Ectodermal cell (in vitro differentiated cells): ENCODE measurements at regions not wholly inside any gene's neighbourhood (a gene's known extent, or its start where the extent isn't known, plus 50 kb on each side); places are given as distances from the start of the nearest gene placed in this dataset.
"Not testable (repeated sequence)": the region's sequence is repeated elsewhere in the genome, so short reads cannot be mapped to it uniquely, and the experiment has no call there.

Experiments used
- H3K27ac ChIP-seq: 2 replicates; pipeline ENCODE4 v1.7.0; 2013; ENCODE audit warnings: mild to moderate bottlenecking, low read depth, low read length; ENCODE audit not compliant: insufficient read depth, poor library complexity, severe bottlenecking
- H3K27me3 ChIP-seq: 2 replicates; pipeline ENCODE4 v1.7.0; 2013; ENCODE audit warnings: mild to moderate bottlenecking, low read length; ENCODE audit not compliant: insufficient read depth, control insufficient read depth, poor library complexity, severe bottlenecking
- H3K36me3 ChIP-seq: one replicate; pipeline ENCODE4 v1.7.0; 2013; ENCODE audit warnings: low read length; ENCODE audit not compliant: control insufficient read depth, insufficient read depth
- H3K4me1 ChIP-seq: one replicate; pipeline ENCODE4 v1.7.0; 2013; ENCODE audit warnings: low read length; ENCODE audit not compliant: control insufficient read depth, insufficient read depth
- H3K4me3 ChIP-seq: 2 replicates; pipeline ENCODE4 v1.7.0; 2013; ENCODE audit warnings: low read depth, low read length, control low read depth; ENCODE audit not compliant: insufficient read depth
- H3K9me3 ChIP-seq: 2 replicates; pipeline ENCODE4 v1.7.0; 2013; ENCODE audit warnings: mild to moderate bottlenecking, low read length, moderate library complexity; ENCODE audit not compliant: control insufficient read depth
- WGBS, 2 experiments: methylation state at CpG; one replicate each; pipeline ENCODE4 v1.1.7; 2013; ENCODE audit warnings: missing lambda C conversion rate in 2 of 2; 5-methylcytosine and 5-hydroxymethylcytosine counted together

- WGBS, 2 experiments, result 92% methylated on average over 2 of the region's 2 CpGs
- no peaks in the 10 kb centered on the region for H3K9me3 ChIP-seq
These were observed 212.9 kb downstream of the SPATA31A6 start for GRCh38 chr9:42396318-42396717.

DNA sequence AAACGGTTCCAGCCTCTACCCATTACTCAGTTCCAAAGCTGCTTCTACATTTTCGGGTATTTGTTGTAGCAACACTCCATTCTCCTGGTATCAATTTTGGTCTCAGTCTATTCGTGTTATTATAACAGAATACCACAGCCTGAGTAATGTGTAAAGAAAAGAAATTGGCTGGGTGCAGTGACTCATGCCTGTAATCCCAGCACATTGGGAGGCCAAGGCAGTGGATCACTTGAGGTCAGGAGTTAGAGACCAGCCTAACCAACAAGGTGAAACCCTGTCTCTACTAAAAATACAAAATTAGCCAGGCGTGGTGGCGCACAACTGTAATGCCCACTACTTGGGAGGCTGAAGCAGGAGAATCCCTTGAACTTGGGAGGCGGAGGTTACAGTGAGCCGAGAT lies 213.9 kb downstream of the SPATA31A6 start:
- WGBS, 2 experiments, result 90 to 95% methylated on average over 5 to 6 of the region's 7 CpGs
- not testable (repeated sequence) for H3K36me3 ChIP-seq, H3K4me1 ChIP-seq, H3K9me3 ChIP-seq, H3K4me3 ChIP-seq, H3K27ac ChIP-seq, H3K27me3 ChIP-seq

More at GRCh38 chr9:42396318-42396717, 212.9 kb downstream of the SPATA31A6 start:
- no peaks in the 10 kb centered on the region for H3K27me3 ChIP-seq
- H3K27ac ChIP-seq, result no peak overlapping the region
- H3K4me3 ChIP-seq, result no peak overlapping the region
- no peaks in the 10 kb centered on the region for H3K36me3 ChIP-seq
- H3K4me1 ChIP-seq, result no peaks in the 10 kb centered on the region

DNA sequence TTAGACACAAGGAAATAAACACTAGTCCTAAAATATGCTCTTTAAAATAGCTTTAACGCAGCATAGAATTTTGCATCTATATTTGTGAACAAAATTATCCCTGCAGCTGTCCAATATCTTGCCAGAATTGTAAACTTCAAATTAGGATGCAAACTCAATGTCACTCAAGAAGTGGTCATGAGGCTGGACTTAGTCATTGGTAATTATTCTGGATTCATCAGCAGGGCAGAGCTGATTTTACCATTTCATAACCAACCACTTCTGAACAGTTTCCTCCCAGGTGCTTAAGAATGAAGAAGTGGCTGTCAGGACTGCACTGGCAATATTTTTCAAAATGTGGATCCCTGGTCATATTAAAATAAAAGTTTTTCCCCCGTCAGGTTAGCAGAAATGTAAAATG lies 219.5 kb downstream of the SPATA31A6 start:
- WGBS, 2 experiments, result 94 to 98% methylated on average over 2 of the region's 2 CpGs
- H3K9me3 ChIP-seq, H3K36me3 ChIP-seq: not testable (repeated sequence)

DNA sequence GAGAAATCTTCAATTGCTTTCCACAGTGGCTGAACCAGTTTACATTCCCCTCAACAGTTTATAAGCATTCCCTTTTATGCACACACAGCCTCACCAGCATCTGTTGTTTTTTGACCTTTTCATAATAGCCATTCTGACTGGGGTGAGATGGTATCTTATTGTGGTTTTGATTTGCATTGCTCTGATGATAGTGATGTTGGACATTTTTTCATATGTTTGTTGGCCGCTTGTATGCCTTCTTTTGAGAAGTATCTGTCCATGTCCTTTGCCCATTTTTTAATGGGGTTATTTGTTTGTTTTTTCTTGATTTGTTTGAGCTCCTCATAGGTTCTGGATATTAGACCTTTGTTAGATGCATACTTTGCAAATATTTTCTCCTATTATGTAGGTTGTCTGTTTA lies 226.1 kb downstream of the SPATA31A6 start:
- not testable (repeated sequence) for H3K9me3 ChIP-seq, H3K4me1 ChIP-seq, H3K4me3 ChIP-seq, H3K27me3 ChIP-seq, H3K36me3 ChIP-seq, H3K27ac ChIP-seq
- 88 to 92% methylated on average over 1 of the region's 1 CpG for WGBS, 2 experiments

More for the DNA sequence above, 219.5 kb downstream of the SPATA31A6 start:
- not testable (repeated sequence) for H3K27me3 ChIP-seq, H3K4me3 ChIP-seq, H3K4me1 ChIP-seq, H3K27ac ChIP-seq

DNA sequence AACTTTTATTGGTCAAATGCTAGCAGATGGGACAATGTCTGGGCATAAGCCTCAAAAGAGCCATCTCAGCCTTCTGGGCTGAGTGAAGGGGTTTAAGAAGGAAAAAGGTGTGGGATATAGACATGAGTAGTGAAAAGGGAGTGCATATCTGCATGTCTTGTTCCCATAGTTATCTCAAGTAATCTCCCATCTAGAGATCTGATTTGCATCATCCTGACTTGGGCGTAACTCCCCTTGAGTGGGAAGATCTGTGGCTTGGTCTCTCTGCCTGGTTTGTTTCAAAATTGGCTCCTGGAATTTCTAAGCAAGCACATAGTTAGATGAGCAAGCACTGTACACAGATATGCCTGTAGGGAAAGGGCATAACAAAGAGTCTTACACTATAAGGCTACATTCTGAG lies 228.9 kb downstream of the SPATA31A6 start:
- H3K4me1 ChIP-seq, H3K27ac ChIP-seq, H3K27me3 ChIP-seq, H3K9me3 ChIP-seq, H3K4me3 ChIP-seq, H3K36me3 ChIP-seq: not testable (repeated sequence)
- 80 to 95% methylated on average over 1 of the region's 1 CpG for WGBS, 2 experiments

- no CpG with 5 or more reads among the region's 1 CpG for WGBS, 2 experiments
- H3K9me3 ChIP-seq, H3K27ac ChIP-seq, H3K4me3 ChIP-seq, H3K36me3 ChIP-seq, H3K4me1 ChIP-seq, H3K27me3 ChIP-seq: not testable (repeated sequence)
These were observed 231.4 kb downstream of the SPATA31A6 start for GRCh38 chr9:42414865-42415264.

DNA sequence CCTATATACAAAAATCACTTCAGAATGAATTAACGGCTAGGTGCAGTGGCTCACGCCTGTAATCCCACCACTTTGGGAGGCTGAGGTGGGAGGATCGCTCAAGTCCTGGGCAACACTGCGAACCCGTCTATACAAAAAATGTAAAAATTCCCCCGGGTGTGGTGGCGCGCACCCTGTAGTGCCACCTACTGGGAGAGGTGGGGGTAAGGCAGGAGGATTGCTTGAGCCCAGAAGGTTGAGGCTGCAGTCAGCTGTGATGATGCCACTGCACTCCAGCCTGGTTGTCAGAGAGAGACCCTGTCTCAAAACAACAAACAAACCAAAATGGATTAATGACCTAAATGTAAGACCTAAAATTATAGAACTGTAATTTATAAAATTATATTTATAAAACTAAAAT lies 236.2 kb downstream of the SPATA31A6 start:
- H3K4me3 ChIP-seq, H3K36me3 ChIP-seq, H3K27me3 ChIP-seq, H3K4me1 ChIP-seq, H3K27ac ChIP-seq, H3K9me3 ChIP-seq: not testable (repeated sequence)
- WGBS, 2 experiments, result no CpG with 5 or more reads among the region's 8 CpGs

DNA sequence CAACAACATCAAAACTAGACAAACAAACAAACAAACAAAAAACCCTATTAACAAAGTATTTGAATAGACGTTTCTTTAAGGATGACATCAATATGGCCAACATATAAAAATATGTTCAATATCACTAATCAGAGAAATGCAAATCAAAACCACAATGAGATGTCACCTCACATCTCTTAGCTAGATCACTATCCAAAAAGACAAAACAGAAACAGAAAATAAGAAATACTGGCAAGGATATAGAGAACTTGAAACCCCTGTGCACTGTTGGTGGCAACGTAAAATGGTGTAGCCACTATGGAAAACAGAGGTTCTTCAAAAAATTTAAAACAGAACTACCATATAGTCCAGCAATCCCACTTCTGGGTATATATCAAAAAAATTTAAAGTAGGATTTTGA lies 236.9 kb downstream of the SPATA31A6 start:
- H3K9me3 ChIP-seq, result not testable (repeated sequence)

GRCh38 chr9:42421630-42422029 lies 238.2 kb downstream of the SPATA31A6 start:
- H3K27ac ChIP-seq, H3K4me1 ChIP-seq: not testable (repeated sequence)
- WGBS, 2 experiments, result 96 to 97% methylated on average over 4 to 5 of the region's 8 CpGs

More for the DNA sequence above, 236.9 kb downstream of the SPATA31A6 start:
- not testable (repeated sequence) for H3K4me1 ChIP-seq, H3K27me3 ChIP-seq, H3K27ac ChIP-seq, H3K36me3 ChIP-seq, H3K4me3 ChIP-seq
- 100% methylated on average over 1 to 2 of the region's 2 CpGs for WGBS, 2 experiments

GRCh38 chr9:42430674-42431615 lies 247.5 kb downstream of the SPATA31A6 start:
- not testable (repeated sequence) for H3K27ac ChIP-seq, H3K4me3 ChIP-seq, H3K36me3 ChIP-seq, H3K27me3 ChIP-seq, H3K9me3 ChIP-seq, H3K4me1 ChIP-seq
- WGBS, 2 experiments, result 94 to 97% methylated on average over 2 of the region's 4 CpGs

More at GRCh38 chr9:42421630-42422029, 238.2 kb downstream of the SPATA31A6 start:
- not testable (repeated sequence) for H3K9me3 ChIP-seq, H3K27me3 ChIP-seq, H3K4me3 ChIP-seq, H3K36me3 ChIP-seq
